B cell (primary cell): ENCODE measurements at regions not wholly inside any gene's neighbourhood (a gene's known extent, or its start where the extent isn't known, plus 50 kb on each side); places are given as distances from the start of the nearest gene placed in this dataset.

Experiments used
- ATAC-seq: fragments of 200-7000 bp; cut with Tn5 transposase; one replicate; pipeline ENCODE4 v1.10.0; 2021; ENCODE audit warnings: low read depth, mild to moderate bottlenecking, moderate number of reproducible peaks, moderate library complexity
- CTCF ChIA-PET: fragments of 350-600 bp; sonication (Branson Sonifier 250); formaldehyde crosslinking; loops from one replicate; lab custom pipeline; 2021; ENCODE audit warnings: antibody characterized with exemption, inconsistent platforms; lab: Charles Lee
- POLR2A ChIA-PET: fragments of 350-600 bp; sonication (Branson Sonifier 250); formaldehyde crosslinking; loops from one replicate; lab custom pipeline; 2021; ENCODE audit warnings: antibody characterized with exemption; lab: Charles Lee
- DNase-seq: peaks from one replicate; pipeline ENCODE4 v3.0.0; 2013
- H2AFZ ChIP-seq: 2 replicates; pipeline ENCODE4 v1.6.1; 2012; ENCODE audit warnings: mild to moderate bottlenecking, low read depth, low read length; ENCODE audit not compliant: insufficient read depth, poor library complexity, severe bottlenecking
- H3K27ac ChIP-seq, 2 donors: 1 replicate in 1 of 2; 2 replicates in 1 of 2; pipeline ENCODE4 v1.5.1; 2012 to 2013; ENCODE audit warnings: low read length in 2 of 2, mild to moderate bottlenecking in 2 of 2, moderate library complexity in 1 of 2
- H3K27me3 ChIP-seq, 4 experiments: fragments of 200-600 bp in 1 of 4; sonication (generic) in 1 of 4; replicated peaks in 1 of 4; 1 replicate in 2 of 4; 2 replicates in 2 of 4; pipeline versions ENCODE4 v1.6.1 to v1.7.0; 2013 to 2016; ENCODE audit warnings: low read length in 3 of 4, mild to moderate bottlenecking in 2 of 4, mixed read lengths in 1 of 4, moderate library complexity in 1 of 4; ENCODE audit not compliant: insufficient read depth in 4 of 4, control insufficient read depth in 3 of 4; ENCODE audit errors: control extremely low read depth in 1 of 4
- H3K36me3 ChIP-seq, 2 experiments: replicated peaks in 1 of 2; 1 replicate in 1 of 2; 2 replicates in 1 of 2; pipeline versions ENCODE4 v1.6.1 to v1.7.1; 2013; ENCODE audit warnings: low read length in 1 of 2; ENCODE audit not compliant: insufficient read depth in 2 of 2, control insufficient read depth in 1 of 2; ENCODE audit errors: control extremely low read depth in 1 of 2, extremely low read depth in 1 of 2
- H3K4me1 ChIP-seq, 2 donors: fragments of 200-600 bp in 1 of 2; sonication (generic) in 1 of 2; 1 replicate in 1 of 2; 2 replicates in 1 of 2; pipeline versions ENCODE4 v1.5.1 to v1.6.1; 2013 to 2017; ENCODE audit warnings: low read length in 2 of 2; ENCODE audit not compliant: control insufficient read depth in 2 of 2, insufficient read depth in 2 of 2
- H3K4me2 ChIP-seq: replicated peaks from 2 replicates; pipeline ENCODE3; 2012; ENCODE audit warnings: mild to moderate bottlenecking, low read depth, low read length; ENCODE audit not compliant: poor library complexity, severe bottlenecking
- H3K4me3 ChIP-seq, 5 experiments: fragments of 200-600 bp in 1 of 5; sonication (generic) in 1 of 5; 1 replicate in 3 of 5; 2 replicates in 2 of 5; pipeline versions ENCODE4 v1.5.1 to v1.7.0; 2011 to 2016; ENCODE audit warnings: low read length in 4 of 5, mild to moderate bottlenecking in 4 of 5, low read depth in 2 of 5, control low read depth in 1 of 5, moderate library complexity in 1 of 5; ENCODE audit not compliant: insufficient read depth in 1 of 5; ENCODE audit errors: control extremely low read depth in 1 of 5, extremely low read depth in 1 of 5
- H3K79me2 ChIP-seq: fragments of 200-600 bp; sonication (generic); one replicate; pipeline ENCODE4 v1.6.0; 2016; ENCODE audit warnings: low read length; ENCODE audit not compliant: control insufficient read depth, insufficient read depth
- H3K9ac ChIP-seq: fragments of 200-600 bp; sonication (generic); 2 replicates; pipeline ENCODE4 v1.6.1; 2017; ENCODE audit warnings: mild to moderate bottlenecking, low read length, moderate library complexity
- H3K9me3 ChIP-seq, 3 donors: one replicate each; pipeline versions ENCODE4 v1.6.1 to v1.7.1; 2013; ENCODE audit warnings: low read length in 2 of 3; ENCODE audit not compliant: control insufficient read depth in 2 of 3, insufficient read depth in 1 of 3; ENCODE audit errors: control extremely low read depth in 1 of 3
- H4K20me1 ChIP-seq: 2 replicates; pipeline ENCODE4 v1.6.0; 2012; ENCODE audit warnings: mild to moderate bottlenecking, low read length; ENCODE audit not compliant: insufficient read depth, control insufficient read depth, poor library complexity, severe bottlenecking
- H3K27ac Mint-ChIP-seq: one replicate; pipeline ENCODE4 v1.8.0; 2021; ENCODE audit warnings: mixed read lengths
- H3K27me3 Mint-ChIP-seq: one replicate; pipeline ENCODE4 v1.8.0; 2021; ENCODE audit warnings: mixed read lengths
- H3K4me1 Mint-ChIP-seq: one replicate; pipeline ENCODE4 v1.8.0; 2021; ENCODE audit warnings: mixed read lengths
- H3K4me3 Mint-ChIP-seq: one replicate; pipeline ENCODE4 v1.8.0; 2021; ENCODE audit warnings: mixed read lengths
- H3K9me3 Mint-ChIP-seq: one replicate; pipeline ENCODE4 v1.8.0; 2022; ENCODE audit warnings: mixed read lengths; ENCODE audit not compliant: insufficient read depth
- EZH2 ChIP-seq: IDR thresholded peaks from 2 replicates; pipeline ENCODE4 v1.6.1; 2012; ENCODE audit warnings: borderline replicate concordance, low read depth, mild to moderate bottlenecking, moderate library complexity, low read length; ENCODE audit not compliant: insufficient read depth, poor library complexity, severe bottlenecking
- WGBS: methylation state at CpG from one replicate; pipeline ENCODE4 v1.1.5; 2013; ENCODE audit warnings: missing lambda C conversion rate; ENCODE audit not compliant: insufficient coverage; 5-methylcytosine and 5-hydroxymethylcytosine counted together
- intact Hi-C: fragments of 100-400 bp; cut with micrococcal nuclease; formaldehyde crosslinking; loops from one replicate; pipeline ENCODE4 v1.10.0; 2022
- TF ChIP-seq, protein P1 (sequence below): fragments of 200-600 bp; IDR thresholded peaks from one replicate; pipeline ENCODE4 v1.8.0; 2022; ENCODE audit warnings: antibody characterized with exemption, mild to moderate bottlenecking

DNA sequence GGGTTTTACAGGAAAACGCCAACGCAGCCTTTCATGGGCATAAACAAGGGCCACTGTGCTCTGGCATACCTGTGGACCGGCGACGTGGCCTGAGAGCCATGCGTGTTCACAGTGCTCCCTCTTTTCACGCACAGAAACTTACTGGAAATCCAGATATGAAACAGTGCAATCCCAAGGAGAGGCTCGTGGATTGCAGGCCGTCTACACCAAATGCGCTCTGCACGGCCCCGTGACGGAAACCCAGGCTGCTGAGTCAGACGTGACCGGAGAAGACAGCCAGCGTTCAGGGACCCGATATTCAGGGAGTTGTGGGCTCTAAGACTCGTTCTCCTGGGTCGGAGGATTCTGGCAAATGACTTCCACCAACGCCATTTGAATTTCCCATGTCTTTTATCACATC lies 129.2 kb downstream of the FOXL1 start:
- ChIA-PET POLR2A (no interaction called here), CTCF (no interaction called here)
- H3K4me2 ChIP-seq, result no peak overlapping the region
- H3K9ac ChIP-seq, result no peak overlapping the region
- H2AFZ ChIP-seq, result no peak overlapping the region
- Mint-ChIP-seq H3K4me1 (no peaks in the 10 kb centered on the region), H3K27me3 (no peaks in the 10 kb centered on the region), H3K4me3 (no peak overlapping the region), H3K9me3 (no peaks in the 10 kb centered on the region), H3K27ac (no peak overlapping the region)
- H4K20me1 ChIP-seq, result no peaks in the 10 kb centered on the region
- intact Hi-C loops, result no loop called here
- no peak overlapping the region for H3K4me3 ChIP-seq
- 92% methylated on average over 19 of the region's 20 CpGs for WGBS
- no peaks in the 10 kb centered on the region for H3K4me1 ChIP-seq
- no peak for TF ChIP-seq EZH2
- TF ChIP-seq, protein P1, sequence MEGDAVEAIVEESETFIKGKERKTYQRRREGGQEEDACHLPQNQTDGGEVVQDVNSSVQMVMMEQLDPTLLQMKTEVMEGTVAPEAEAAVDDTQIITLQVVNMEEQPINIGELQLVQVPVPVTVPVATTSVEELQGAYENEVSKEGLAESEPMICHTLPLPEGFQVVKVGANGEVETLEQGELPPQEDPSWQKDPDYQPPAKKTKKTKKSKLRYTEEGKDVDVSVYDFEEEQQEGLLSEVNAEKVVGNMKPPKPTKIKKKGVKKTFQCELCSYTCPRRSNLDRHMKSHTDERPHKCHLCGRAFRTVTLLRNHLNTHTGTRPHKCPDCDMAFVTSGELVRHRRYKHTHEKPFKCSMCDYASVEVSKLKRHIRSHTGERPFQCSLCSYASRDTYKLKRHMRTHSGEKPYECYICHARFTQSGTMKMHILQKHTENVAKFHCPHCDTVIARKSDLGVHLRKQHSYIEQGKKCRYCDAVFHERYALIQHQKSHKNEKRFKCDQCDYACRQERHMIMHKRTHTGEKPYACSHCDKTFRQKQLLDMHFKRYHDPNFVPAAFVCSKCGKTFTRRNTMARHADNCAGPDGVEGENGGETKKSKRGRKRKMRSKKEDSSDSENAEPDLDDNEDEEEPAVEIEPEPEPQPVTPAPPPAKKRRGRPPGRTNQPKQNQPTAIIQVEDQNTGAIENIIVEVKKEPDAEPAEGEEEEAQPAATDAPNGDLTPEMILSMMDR, result no peak
- no peak for ATAC-seq
- H3K9me3 ChIP-seq, result peaks cover 0 to 25% (median 0%) of the 10 kb centered on the region in 3 donors
- H3K27me3 ChIP-seq, result no peaks in the 10 kb centered on the region
- H3K79me2 ChIP-seq, result no peaks in the 10 kb centered on the region
- no peaks in the 10 kb centered on the region for H3K36me3 ChIP-seq
- DNase-seq, result no peak
- H3K27ac ChIP-seq, result no peak overlapping the region

DNA sequence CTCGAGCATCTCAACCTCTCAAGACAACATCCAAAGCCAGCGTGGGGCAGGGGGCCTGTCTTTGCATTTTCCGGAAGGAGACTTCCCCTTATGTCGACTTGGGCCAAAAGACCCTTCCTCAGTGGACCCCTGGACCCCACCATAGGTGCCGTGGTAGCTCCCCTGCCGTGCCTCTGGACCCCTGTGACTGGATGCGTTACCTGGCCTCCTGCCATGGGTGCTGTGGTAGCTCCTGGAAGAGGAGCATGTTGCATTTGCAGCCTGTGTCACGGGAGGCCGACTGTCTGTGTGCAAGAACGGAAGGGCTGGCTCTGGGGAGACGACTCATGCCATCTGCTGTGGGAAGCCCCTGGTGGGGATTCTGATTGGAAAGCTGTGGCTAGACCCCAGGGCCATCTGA lies 130.1 kb downstream of the FOXL1 start:
- H3K9me3 ChIP-seq, result peaks cover 0 to 25% (median 0%) of the 10 kb centered on the region in 3 donors
- DNase-seq (no peak), ATAC-seq (no peak)
- no peak overlapping the region for H3K4me2 ChIP-seq
- no peaks in the 10 kb centered on the region for H4K20me1 ChIP-seq
- no peak overlapping the region for H3K27ac Mint-ChIP-seq
- H3K4me3 Mint-ChIP-seq, result no peak overlapping the region
- intact Hi-C loops, result no loop called here
- H3K27ac ChIP-seq, result no peak overlapping the region
- H2AFZ ChIP-seq, result no peak overlapping the region
- H3K27me3 ChIP-seq, result no peaks in the 10 kb centered on the region
- H3K4me3 ChIP-seq, result no peak overlapping the region
- no peaks in the 10 kb centered on the region for H3K79me2 ChIP-seq
- no peak for TF ChIP-seq EZH2
- TF ChIP-seq, protein P1, result no peak
- ChIA-PET POLR2A (no interaction called here), CTCF (no interaction called here)
- no peaks in the 10 kb centered on the region for H3K36me3 ChIP-seq
- H3K4me1 ChIP-seq, result no peaks in the 10 kb centered on the region
- H3K9ac ChIP-seq, result no peak overlapping the region
- H3K9me3 Mint-ChIP-seq, result no peaks in the 10 kb centered on the region
- H3K4me1 Mint-ChIP-seq, result no peaks in the 10 kb centered on the region
- no peaks in the 10 kb centered on the region for H3K27me3 Mint-ChIP-seq
- 77% methylated on average over 11 of the region's 11 CpGs for WGBS
